ENCODE measurements at regions not wholly inside any gene's neighbourhood (a gene's known extent, or its start where the extent isn't known, plus 50 kb on each side); places are given as distances from the start of the nearest gene placed in this dataset.

DNA sequence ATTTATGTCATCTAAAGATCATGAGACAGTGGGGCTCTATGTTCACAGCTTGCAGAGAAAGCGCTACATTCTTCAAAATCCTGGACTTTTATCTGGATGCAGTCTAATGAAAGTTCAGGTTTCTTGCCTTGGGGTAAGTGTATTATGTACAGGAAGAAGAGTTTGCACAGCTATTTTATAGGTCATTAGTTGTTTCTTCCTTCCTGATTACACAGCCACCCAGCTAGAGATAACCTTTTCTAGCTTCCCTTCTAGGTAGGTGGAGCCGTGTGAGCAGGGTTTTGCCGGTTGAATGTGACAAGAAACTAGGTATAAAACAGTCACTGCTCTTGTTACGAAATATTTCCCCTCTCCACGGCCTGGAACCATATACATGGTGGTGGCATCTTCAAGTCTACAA is 800.8 kb upstream of the SOX11 start:
- TF ChIP-seq, protein P1, sequence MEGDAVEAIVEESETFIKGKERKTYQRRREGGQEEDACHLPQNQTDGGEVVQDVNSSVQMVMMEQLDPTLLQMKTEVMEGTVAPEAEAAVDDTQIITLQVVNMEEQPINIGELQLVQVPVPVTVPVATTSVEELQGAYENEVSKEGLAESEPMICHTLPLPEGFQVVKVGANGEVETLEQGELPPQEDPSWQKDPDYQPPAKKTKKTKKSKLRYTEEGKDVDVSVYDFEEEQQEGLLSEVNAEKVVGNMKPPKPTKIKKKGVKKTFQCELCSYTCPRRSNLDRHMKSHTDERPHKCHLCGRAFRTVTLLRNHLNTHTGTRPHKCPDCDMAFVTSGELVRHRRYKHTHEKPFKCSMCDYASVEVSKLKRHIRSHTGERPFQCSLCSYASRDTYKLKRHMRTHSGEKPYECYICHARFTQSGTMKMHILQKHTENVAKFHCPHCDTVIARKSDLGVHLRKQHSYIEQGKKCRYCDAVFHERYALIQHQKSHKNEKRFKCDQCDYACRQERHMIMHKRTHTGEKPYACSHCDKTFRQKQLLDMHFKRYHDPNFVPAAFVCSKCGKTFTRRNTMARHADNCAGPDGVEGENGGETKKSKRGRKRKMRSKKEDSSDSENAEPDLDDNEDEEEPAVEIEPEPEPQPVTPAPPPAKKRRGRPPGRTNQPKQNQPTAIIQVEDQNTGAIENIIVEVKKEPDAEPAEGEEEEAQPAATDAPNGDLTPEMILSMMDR (conservative IDR thresholded peaks at IDR 0.05): no peak
- no peak for TF ChIP-seq EZH2 (IDR thresholded peaks at IDR 0.05; ENCODE audit: low read depth)
